HG03097 (cell line): ENCODE measurements at regions not wholly inside any gene's neighbourhood (a gene's known extent, or its start where the extent isn't known, plus 50 kb on each side); places are given as distances from the start of the nearest gene placed in this dataset.

Experiments used
- ATAC-seq: cut with Tn5 transposase; IDR thresholded peaks from one replicate; pipeline ENCODE4 v1.9.1; 2021; ENCODE audit not compliant: unreplicated experiment, low FRiP score

GRCh38 chr2:221649051-221649775 lies 77.1 kb upstream of the EPHA4 start:
- ATAC-seq, result no peak

GRCh38 chr2:221642447-221642846 lies 70.3 kb upstream of the EPHA4 start:
- no peak for ATAC-seq

GRCh38 chr2:221641181-221641871 lies 69.2 kb upstream of the EPHA4 start:
- ATAC-seq, result no peak

GRCh38 chr2:221640686-221641085 lies 68.6 kb upstream of the EPHA4 start:
- ATAC-seq, result no peak

- ATAC-seq, result no peak
Measured at GRCh38 chr2:221637851-221638250, 65.7 kb upstream of the EPHA4 start.

GRCh38 chr2:221635949-221636348 lies 63.8 kb upstream of the EPHA4 start:
- ATAC-seq, result no peak

- no peak for ATAC-seq
Measured at GRCh38 chr2:221629468-221629867, 57.4 kb upstream of the EPHA4 start.

- no peak for ATAC-seq
Measured at GRCh38 chr2:221624475-221624874, 52.4 kb upstream of the EPHA4 start.
